Vagina (tissue), 2 donors: ENCODE measurements at regions not wholly inside any gene's neighbourhood (a gene's known extent, or its start where the extent isn't known, plus 50 kb on each side); places are given as distances from the start of the nearest gene placed in this dataset.
"Not testable (repeated sequence)": the region's sequence is repeated elsewhere in the genome, so short reads cannot be mapped to it uniquely, and the experiment has no call there.

Source experiments
- DNase-seq, 2 donors: peaks; one replicate each; pipeline ENCODE4 v3.0.0-alpha.2; 2017; ENCODE audit errors: extremely low spot score in 2 of 2
- H3K27ac ChIP-seq: fragments of 200-600 bp; sonication (generic); one replicate; pipeline ENCODE4 v1.5.1; 2019
- H3K27me3 ChIP-seq: fragments of 200-600 bp; sonication (generic); one replicate; pipeline ENCODE4 v1.5.1; 2019
- H3K36me3 ChIP-seq, 2 donors: fragments of 200-600 bp; sonication (generic); one replicate each; pipeline ENCODE4 v1.5.1; 2017 to 2019
- H3K4me1 ChIP-seq: fragments of 200-600 bp; sonication (generic); one replicate; pipeline ENCODE4 v1.5.1; 2019
- H3K4me3 ChIP-seq, 2 donors: fragments of 200-600 bp; sonication (generic); 1 replicate in 1 of 2; 2 replicates in 1 of 2; pipeline ENCODE4 v1.5.1; 2016 to 2019
- H3K9me3 ChIP-seq: fragments of 200-600 bp; sonication (generic); one replicate; pipeline ENCODE4 v1.5.1; 2019
- CTCF ChIP-seq, 3 experiments: fragments of 450-650 bp in 2 of 3; fragments of 200-600 bp in 1 of 3; sonication (generic) in 1 of 3; IDR thresholded peaks; one replicate each; pipeline ENCODE4 v1.5.1; 2017 to 2019; ENCODE audit warnings: antibody characterized with exemption in 3 of 3, mild to moderate bottlenecking in 2 of 3, moderate library complexity in 2 of 3
- POLR2A ChIP-seq, 2 donors: fragments of 450-650 bp; IDR thresholded peaks; one replicate each; pipeline ENCODE4 v1.6.1; 2017; ENCODE audit warnings: antibody characterized with exemption in 2 of 2, mild to moderate bottlenecking in 2 of 2, moderate library complexity in 2 of 2
- POLR2AphosphoS5 ChIP-seq, 2 donors: sonication (generic); formaldehyde crosslinking; IDR thresholded peaks; one replicate each; pipeline ENCODE4 v1.9.0; 2017; ENCODE audit warnings: antibody characterized with exemption in 2 of 2, mild to moderate bottlenecking in 2 of 2, low read depth in 1 of 2; ENCODE audit not compliant: insufficient read depth in 1 of 2
- intact Hi-C: fragments of 100-400 bp; cut with DNase I; formaldehyde crosslinking; loops from one replicate; pipeline ENCODE4 v1.15.1; 2023

GRCh38 chr12:114090211-114090610 is 124.1 kb upstream of the RBM19 start:
- Histone ChIP-seq H3K4me3 (no peak overlapping the region), H3K27ac (no peak overlapping the region), H3K36me3 (no peaks in the 10 kb centered on the region), H3K9me3 (no peaks in the 10 kb centered on the region), H3K27me3 (no peaks in the 10 kb centered on the region), H3K4me1 (no peaks in the 10 kb centered on the region)
- DNase-seq = no peak
- intact Hi-C loops = no loop called here
- TF ChIP-seq CTCF (IDR thresholded peaks at IDR 0.05) = no peak
- no peak for TF ChIP-seq POLR2A (IDR thresholded peaks at IDR 0.05)
- no peak for TF ChIP-seq POLR2AphosphoS5 (IDR thresholded peaks at IDR 0.05; ENCODE audit: insufficient read depth in 1 of 2, low read depth in 1 of 2)

- no peak for TF ChIP-seq POLR2A (IDR thresholded peaks at IDR 0.05)
- DNase-seq = no peak
- no peaks in the 10 kb centered on the region for H3K4me1 ChIP-seq
These were observed 107.0 kb upstream of the RBM19 start for GRCh38 chr12:114073076-114073475.

GRCh38 chr12:114069507-114069906 is 103.4 kb upstream of the RBM19 start:
- TF ChIP-seq POLR2AphosphoS5 (IDR thresholded peaks at IDR 0.05; ENCODE audit: insufficient read depth in 1 of 2, low read depth in 1 of 2) (no peak), CTCF (IDR thresholded peaks at IDR 0.05) (no peak), POLR2A (IDR thresholded peaks at IDR 0.05) (no peak)
- Histone ChIP-seq H3K27me3 (no peaks in the 10 kb centered on the region), H3K4me1 (no peaks in the 10 kb centered on the region), H3K27ac (no peak overlapping the region), H3K36me3 (no peaks in the 10 kb centered on the region), H3K9me3 (no peaks in the 10 kb centered on the region), H3K4me3 (no peak overlapping the region)
- DNase-seq = no peak
- intact Hi-C loops = loop anchor here (5.0 kb wide), 1 partner anchor 143 kb away; no protein-coding TSS in a partner anchor

More at GRCh38 chr12:114073076-114073475, 107.0 kb upstream of the RBM19 start:
- H3K4me3 ChIP-seq = no peak overlapping the region
- no peaks in the 10 kb centered on the region for H3K27me3 ChIP-seq
- H3K36me3 ChIP-seq = no peaks in the 10 kb centered on the region
- intact Hi-C loops = no loop called here
- H3K9me3 ChIP-seq = no peaks in the 10 kb centered on the region
- H3K27ac ChIP-seq = no peak overlapping the region

GRCh38 chr12:114064497-114064896 is 98.4 kb upstream of the RBM19 start:
- no peak for DNase-seq
- Histone ChIP-seq H3K36me3 (no peaks in the 10 kb centered on the region), H3K9me3 (no peaks in the 10 kb centered on the region), H3K27ac (no peak overlapping the region), H3K4me1 (no peaks in the 10 kb centered on the region), H3K27me3 (no peaks in the 10 kb centered on the region), H3K4me3 (no peak overlapping the region)
- TF ChIP-seq POLR2AphosphoS5 (IDR thresholded peaks at IDR 0.05; ENCODE audit: insufficient read depth in 1 of 2, low read depth in 1 of 2) = no peak
- no peak for TF ChIP-seq CTCF (IDR thresholded peaks at IDR 0.05)
- no peak for TF ChIP-seq POLR2A (IDR thresholded peaks at IDR 0.05)
- intact Hi-C loops = no loop called here

GRCh38 chr12:114064034-114064433 is 97.9 kb upstream of the RBM19 start:
- intact Hi-C loops, H3K4me3 ChIP-seq, DNase-seq, H3K27me3 ChIP-seq, H3K4me1 ChIP-seq, H3K27ac ChIP-seq, H3K9me3 ChIP-seq, H3K36me3 ChIP-seq: not testable (repeated sequence)

GRCh38 chr12:114063435-114063834 is 97.3 kb upstream of the RBM19 start:
- Histone ChIP-seq H3K4me1 (no peaks in the 10 kb centered on the region), H3K27ac (no peak overlapping the region), H3K36me3 (no peaks in the 10 kb centered on the region), H3K27me3 (no peaks in the 10 kb centered on the region), H3K4me3 (no peak overlapping the region), H3K9me3 (no peaks in the 10 kb centered on the region)
- TF ChIP-seq POLR2AphosphoS5 (IDR thresholded peaks at IDR 0.05; ENCODE audit: insufficient read depth in 1 of 2, low read depth in 1 of 2) = no peak
- no peak for TF ChIP-seq POLR2A (IDR thresholded peaks at IDR 0.05)
- TF ChIP-seq CTCF (IDR thresholded peaks at IDR 0.05) = no peak
- no peak for DNase-seq
- intact Hi-C loops = no loop called here

GRCh38 chr12:114056351-114056750 is 90.2 kb upstream of the RBM19 start:
- DNase-seq, H3K9me3 ChIP-seq, H3K27ac ChIP-seq, H3K4me1 ChIP-seq, H3K36me3 ChIP-seq, intact Hi-C loops, H3K4me3 ChIP-seq, H3K27me3 ChIP-seq: not testable (repeated sequence)
